Neural cell (in vitro differentiated cells): ENCODE measurements at regions not wholly inside any gene's neighbourhood (a gene's known extent, or its start where the extent isn't known, plus 50 kb on each side); places are given as distances from the start of the nearest gene placed in this dataset.

Experiments used
- H2AFZ ChIP-seq: fragments of 200-600, 300-800 bp; sonication (generic), shearing (Covaris generic); 2 replicates; pipeline ENCODE4 v1.6.0; 2014; ENCODE audit warnings: low read depth, mild to moderate bottlenecking, antibody characterized with exemption, low read length, moderate library complexity
- H3F3A ChIP-seq: fragments of 200-600 bp; shearing (Covaris generic); 2 replicates; pipeline ENCODE4 v1.6.1; 2016; ENCODE audit warnings: mild to moderate bottlenecking, moderate library complexity, mixed read lengths, antibody characterized with exemption, low read length; ENCODE audit not compliant: insufficient read depth, poor library complexity, severe bottlenecking
- H3K27ac ChIP-seq: fragments of 200-600, 300-800 bp; sonication (generic), shearing (Covaris generic); 2 replicates; pipeline ENCODE4 v1.5.1; 2014; ENCODE audit warnings: mild to moderate bottlenecking, low read length, moderate library complexity
- H3K27me3 ChIP-seq: fragments of 300-800, 200-600 bp; sonication (generic), shearing (Covaris generic); 2 replicates; pipeline ENCODE4 v1.6.0; 2014; ENCODE audit warnings: mild to moderate bottlenecking, low read depth, low read length, moderate library complexity; ENCODE audit not compliant: insufficient read depth
- H3K36me3 ChIP-seq: fragments of 300-800, 200-600 bp; sonication (generic), shearing (Covaris generic); 2 replicates; pipeline ENCODE4 v1.5.1; 2014; ENCODE audit warnings: mild to moderate bottlenecking, antibody characterized with exemption, low read length, moderate library complexity; ENCODE audit not compliant: insufficient read depth
- H3K4me2 ChIP-seq: fragments of 300-800, 200-600 bp; sonication (generic), shearing (Covaris generic); 2 replicates; pipeline ENCODE4 v1.6.0; 2014; ENCODE audit warnings: mild to moderate bottlenecking, low read length
- H3K4me3 ChIP-seq: fragments of 300-800, 200-600 bp; sonication (generic), shearing (Covaris generic); 2 replicates; pipeline ENCODE4 v1.5.1; 2014; ENCODE audit warnings: mild to moderate bottlenecking, low read length, moderate library complexity
- H3K79me2 ChIP-seq: fragments of 200-600 bp; shearing (Covaris generic); replicated peaks from 2 replicates; pipeline ENCODE4 v1.6.0; 2014; ENCODE audit warnings: mild to moderate bottlenecking, low read length, moderate library complexity; ENCODE audit not compliant: insufficient read depth
- H3K9ac ChIP-seq: fragments of 300-800, 200-600 bp; sonication (generic), shearing (Covaris generic); 2 replicates; pipeline ENCODE4 v1.6.1; 2016; ENCODE audit warnings: mild to moderate bottlenecking, low read length, mixed read lengths
- H3K9me2 ChIP-seq: fragments of 200-600 bp; shearing (Covaris generic); 2 replicates; pipeline ENCODE4 v1.6.1; 2016; ENCODE audit warnings: mild to moderate bottlenecking, low read length, mixed read lengths; ENCODE audit not compliant: insufficient read depth
- H3K9me3 ChIP-seq: fragments of 200-600, 300-800 bp; sonication (generic), shearing (Covaris generic); 2 replicates; pipeline ENCODE4 v1.6.1; 2016; ENCODE audit warnings: mild to moderate bottlenecking, mixed run types, low read length, moderate library complexity, mixed read lengths
- H4K20me1 ChIP-seq: fragments of 200-600 bp; shearing (Covaris generic); 2 replicates; pipeline ENCODE4 v1.6.1; 2016; ENCODE audit warnings: mild to moderate bottlenecking, mixed run types; ENCODE audit not compliant: insufficient read depth
- CTCF ChIP-seq: fragments of 450-650 bp; IDR thresholded peaks from 2 replicates; pipeline ENCODE4 v1.5.1; 2014; ENCODE audit warnings: antibody characterized with exemption, mild to moderate bottlenecking, moderate library complexity; ENCODE audit not compliant: poor library complexity, severe bottlenecking
- EP300 ChIP-seq: fragments of 450-650 bp; conservative IDR thresholded peaks from 2 replicates; pipeline ENCODE4 v1.6.1; 2014; ENCODE audit warnings: antibody characterized with exemption, mild to moderate bottlenecking, moderate library complexity; ENCODE audit not compliant: poor library complexity, severe bottlenecking
- EZH2 ChIP-seq: fragments of 200-600, 300-800 bp; shearing (Covaris generic), sonication (generic); IDR thresholded peaks from 2 replicates; pipeline ENCODE4 v1.6.1; 2014; ENCODE audit warnings: antibody characterized with exemption, low read length, borderline replicate concordance, mild to moderate bottlenecking; ENCODE audit not compliant: insufficient read depth, poor library complexity, severe bottlenecking
- MXI1 ChIP-seq: fragments of 450-650 bp; conservative IDR thresholded peaks from 2 replicates; pipeline ENCODE4 v1.6.1; 2014; ENCODE audit warnings: antibody characterized with exemption, mild to moderate bottlenecking; ENCODE audit not compliant: poor library complexity, severe bottlenecking
- POLR2AphosphoS5 ChIP-seq: IDR thresholded peaks from 2 replicates; pipeline ENCODE4 v1.6.1; 2012
- RAD21 ChIP-seq: fragments of 450-650 bp; conservative IDR thresholded peaks from 2 replicates; pipeline ENCODE4 v1.6.1; 2014; ENCODE audit warnings: antibody characterized with exemption, mild to moderate bottlenecking, moderate library complexity
- SMC3 ChIP-seq: fragments of 450-650 bp; conservative IDR thresholded peaks from 2 replicates; pipeline ENCODE4 v1.6.1; 2014; ENCODE audit warnings: antibody characterized with exemption, mild to moderate bottlenecking, moderate library complexity; ENCODE audit not compliant: poor library complexity
- TAF1 ChIP-seq: IDR thresholded peaks from 2 replicates; pipeline ENCODE4 v1.6.1; 2012; ENCODE audit warnings: low read depth
- TF ChIP-seq, protein P1 (sequence below): IDR thresholded peaks from 2 replicates; pipeline ENCODE4 v1.6.1; 2012; ENCODE audit warnings: borderline replicate concordance

GRCh38 chr22:27003297-27003696, 345.9 kb downstream of the MIAT start:
- Histone ChIP-seq H3K9me2 (no peaks in the 10 kb centered on the region), H3K9ac (no peak overlapping the region), H3K9me3 (no peaks in the 10 kb centered on the region), H3K27ac (peak overlapping the region; percentile 15), H3K4me2 (no peak overlapping the region), H3F3A (no peaks in the 10 kb centered on the region), H2AFZ (no peak overlapping the region), H4K20me1 (no peaks in the 10 kb centered on the region), H3K79me2 (no peaks in the 10 kb centered on the region), H3K27me3 (no peaks in the 10 kb centered on the region), H3K4me3 (no peak overlapping the region), H3K36me3 (no peaks in the 10 kb centered on the region)
- no peak for TF ChIP-seq RAD21
- TF ChIP-seq CTCF, result no peak
- TF ChIP-seq POLR2AphosphoS5, result no peak
- TF ChIP-seq EZH2, result no peak
- TF ChIP-seq TAF1, result no peak
- TF ChIP-seq, protein P1, sequence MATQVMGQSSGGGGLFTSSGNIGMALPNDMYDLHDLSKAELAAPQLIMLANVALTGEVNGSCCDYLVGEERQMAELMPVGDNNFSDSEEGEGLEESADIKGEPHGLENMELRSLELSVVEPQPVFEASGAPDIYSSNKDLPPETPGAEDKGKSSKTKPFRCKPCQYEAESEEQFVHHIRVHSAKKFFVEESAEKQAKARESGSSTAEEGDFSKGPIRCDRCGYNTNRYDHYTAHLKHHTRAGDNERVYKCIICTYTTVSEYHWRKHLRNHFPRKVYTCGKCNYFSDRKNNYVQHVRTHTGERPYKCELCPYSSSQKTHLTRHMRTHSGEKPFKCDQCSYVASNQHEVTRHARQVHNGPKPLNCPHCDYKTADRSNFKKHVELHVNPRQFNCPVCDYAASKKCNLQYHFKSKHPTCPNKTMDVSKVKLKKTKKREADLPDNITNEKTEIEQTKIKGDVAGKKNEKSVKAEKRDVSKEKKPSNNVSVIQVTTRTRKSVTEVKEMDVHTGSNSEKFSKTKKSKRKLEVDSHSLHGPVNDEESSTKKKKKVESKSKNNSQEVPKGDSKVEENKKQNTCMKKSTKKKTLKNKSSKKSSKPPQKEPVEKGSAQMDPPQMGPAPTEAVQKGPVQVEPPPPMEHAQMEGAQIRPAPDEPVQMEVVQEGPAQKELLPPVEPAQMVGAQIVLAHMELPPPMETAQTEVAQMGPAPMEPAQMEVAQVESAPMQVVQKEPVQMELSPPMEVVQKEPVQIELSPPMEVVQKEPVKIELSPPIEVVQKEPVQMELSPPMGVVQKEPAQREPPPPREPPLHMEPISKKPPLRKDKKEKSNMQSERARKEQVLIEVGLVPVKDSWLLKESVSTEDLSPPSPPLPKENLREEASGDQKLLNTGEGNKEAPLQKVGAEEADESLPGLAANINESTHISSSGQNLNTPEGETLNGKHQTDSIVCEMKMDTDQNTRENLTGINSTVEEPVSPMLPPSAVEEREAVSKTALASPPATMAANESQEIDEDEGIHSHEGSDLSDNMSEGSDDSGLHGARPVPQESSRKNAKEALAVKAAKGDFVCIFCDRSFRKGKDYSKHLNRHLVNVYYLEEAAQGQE, result no peak
- no peak for TF ChIP-seq MXI1
- TF ChIP-seq EP300, result no peak
- TF ChIP-seq SMC3, result no peak

DNA sequence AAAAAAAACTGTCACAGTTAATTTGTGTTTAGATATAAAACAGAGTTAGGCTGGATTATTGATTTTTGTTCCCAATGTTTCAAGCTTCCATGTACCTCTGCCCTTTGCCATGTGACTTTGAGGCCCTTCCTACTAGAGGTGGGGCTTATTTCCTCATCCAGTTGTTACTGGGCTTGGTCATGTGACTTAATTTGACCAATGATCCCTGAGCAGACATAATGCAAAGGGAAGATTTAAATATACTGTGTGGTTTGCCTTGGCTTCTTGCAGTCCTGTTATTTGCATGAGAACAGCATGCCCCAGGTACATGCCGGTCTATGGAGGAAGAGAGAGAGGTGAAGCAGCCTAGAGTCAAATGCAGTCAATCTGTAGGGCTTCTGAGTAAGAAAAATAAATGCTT, 347.0 kb downstream of the MIAT start:
- H3K9me3 ChIP-seq, result no peaks in the 10 kb centered on the region
- no peaks in the 10 kb centered on the region for H3K9me2 ChIP-seq
- H3K27me3 ChIP-seq, result no peaks in the 10 kb centered on the region
- no peak overlapping the region for H3K27ac ChIP-seq
- H3K36me3 ChIP-seq, result no peaks in the 10 kb centered on the region
- H2AFZ ChIP-seq, result no peak overlapping the region
- no peaks in the 10 kb centered on the region for H3F3A ChIP-seq
- no peak overlapping the region for H3K4me3 ChIP-seq
- TF ChIP-seq MXI1, result no peak
- H3K4me2 ChIP-seq, result no peak overlapping the region
- no peaks in the 10 kb centered on the region for H3K79me2 ChIP-seq
- no peak overlapping the region for H3K9ac ChIP-seq
- no peaks in the 10 kb centered on the region for H4K20me1 ChIP-seq

DNA sequence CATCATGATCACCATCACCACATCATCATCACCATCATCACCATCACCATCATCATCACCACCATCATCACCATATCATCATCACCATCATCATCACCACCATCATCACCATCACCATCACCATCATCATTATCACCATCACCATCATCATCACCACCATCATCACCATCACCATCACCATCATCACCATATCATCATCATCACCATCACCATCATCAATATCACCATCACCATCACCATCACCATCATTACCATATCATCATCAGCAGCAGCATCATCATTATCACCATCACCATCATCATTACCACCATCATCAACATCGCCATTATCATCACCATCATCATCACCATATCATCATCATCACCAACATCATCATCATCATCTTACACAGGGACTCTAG, 351.1 kb downstream of the MIAT start:
- H3K4me3 ChIP-seq, result no peak overlapping the region
- no peak overlapping the region for H2AFZ ChIP-seq
- H3K9me3 ChIP-seq, result no peaks in the 10 kb centered on the region
- H3F3A ChIP-seq, result no peaks in the 10 kb centered on the region
- no peaks in the 10 kb centered on the region for H3K79me2 ChIP-seq
- no peaks in the 10 kb centered on the region for H4K20me1 ChIP-seq
- no peaks in the 10 kb centered on the region for H3K27me3 ChIP-seq
- no peaks in the 10 kb centered on the region for H3K9me2 ChIP-seq
- no peaks in the 10 kb centered on the region for H3K36me3 ChIP-seq
- TF ChIP-seq EP300 (no peak), MXI1 (no peak), SMC3 (no peak), EZH2 (no peak), TAF1 (no peak), RAD21 (no peak), POLR2AphosphoS5 (no peak), CTCF (no peak)
- TF ChIP-seq, protein P1, result no peak
- H3K9ac ChIP-seq, result no peak overlapping the region
- H3K27ac ChIP-seq, result no peak overlapping the region
- no peak overlapping the region for H3K4me2 ChIP-seq
